ENCODE measurements at regions not wholly inside any gene's neighbourhood (a gene's known extent, or its start where the extent isn't known, plus 50 kb on each side); places are given as distances from the start of the nearest gene placed in this dataset.

- no peak for DNase-seq (ENCODE audit: low spot score in 2 of 2, unreplicated experiment in 2 of 2)
- peaks cover 7% of the 10 kb centered on the region for H3K4me1 Mint-ChIP-seq
- no peak overlapping the region for H3K27ac Mint-ChIP-seq
- no peaks in the 10 kb centered on the region for H3K36me3 Mint-ChIP-seq
- H3K27me3 Mint-ChIP-seq (ENCODE audit: low read depth) = no peaks in the 10 kb centered on the region
- no peak overlapping the region for H3K4me3 Mint-ChIP-seq
- no peaks in the 10 kb centered on the region for H3K9me3 Mint-ChIP-seq
- no peak for TF ChIP-seq CTCF (IDR thresholded peaks at IDR 0.05; ENCODE audit: unreplicated experiment)
Observed at GRCh38 chr1:69055194-69055593, 512.5 kb upstream of the LRRC7 start.

GRCh38 chr1:69058454-69058853 lies 509.3 kb upstream of the LRRC7 start:
- H3K4me1 Mint-ChIP-seq = peaks cover 7% of the 10 kb centered on the region
- peaks cover 2% of the 10 kb centered on the region for H3K9me3 Mint-ChIP-seq
- no peaks in the 10 kb centered on the region for H3K27me3 Mint-ChIP-seq (ENCODE audit: low read depth)
- no peak for DNase-seq (ENCODE audit: low spot score in 2 of 2, unreplicated experiment in 2 of 2)
- H3K27ac Mint-ChIP-seq = no peak overlapping the region
- no peak overlapping the region for H3K4me3 Mint-ChIP-seq
- no peaks in the 10 kb centered on the region for H3K36me3 Mint-ChIP-seq
- TF ChIP-seq CTCF (IDR thresholded peaks at IDR 0.05; ENCODE audit: unreplicated experiment) = no peak

GRCh38 chr1:69070660-69071373 lies 496.9 kb upstream of the LRRC7 start:
- H3K4me1 Mint-ChIP-seq = no peaks in the 10 kb centered on the region
- no peak overlapping the region for H3K27ac Mint-ChIP-seq
- H3K4me3 Mint-ChIP-seq = no peak overlapping the region
- H3K27me3 Mint-ChIP-seq (ENCODE audit: low read depth) = no peaks in the 10 kb centered on the region
- no peak for DNase-seq (ENCODE audit: low spot score in 2 of 2, unreplicated experiment in 2 of 2)
- TF ChIP-seq CTCF (IDR thresholded peaks at IDR 0.05; ENCODE audit: unreplicated experiment) = no peak
- H3K9me3 Mint-ChIP-seq = peaks cover 24% of the 10 kb centered on the region
- no peaks in the 10 kb centered on the region for H3K36me3 Mint-ChIP-seq

GRCh38 chr1:69073176-69073575 lies 494.5 kb upstream of the LRRC7 start:
- peaks cover 20% of the 10 kb centered on the region for H3K9me3 Mint-ChIP-seq
- no peak for DNase-seq (ENCODE audit: low spot score in 2 of 2, unreplicated experiment in 2 of 2)
- no peak overlapping the region for H3K27ac Mint-ChIP-seq
- no peak overlapping the region for H3K4me3 Mint-ChIP-seq
- no peaks in the 10 kb centered on the region for H3K27me3 Mint-ChIP-seq (ENCODE audit: low read depth)
- no peak for TF ChIP-seq CTCF (IDR thresholded peaks at IDR 0.05; ENCODE audit: unreplicated experiment)
- H3K36me3 Mint-ChIP-seq = no peaks in the 10 kb centered on the region
- peaks cover 2% of the 10 kb centered on the region for H3K4me1 Mint-ChIP-seq

- TF ChIP-seq CTCF (IDR thresholded peaks at IDR 0.05; ENCODE audit: unreplicated experiment) = no peak
- H3K9me3 Mint-ChIP-seq = no peaks in the 10 kb centered on the region
- H3K27me3 Mint-ChIP-seq (ENCODE audit: low read depth) = no peaks in the 10 kb centered on the region
- H3K27ac Mint-ChIP-seq = no peak overlapping the region
- no peak for DNase-seq (ENCODE audit: low spot score in 2 of 2, unreplicated experiment in 2 of 2)
- H3K4me1 Mint-ChIP-seq = peaks cover 2% of the 10 kb centered on the region
- no peaks in the 10 kb centered on the region for H3K36me3 Mint-ChIP-seq
- H3K4me3 Mint-ChIP-seq = no peak overlapping the region
Observed at GRCh38 chr1:69076631-69077030, 491.1 kb upstream of the LRRC7 start.

- TF ChIP-seq CTCF (IDR thresholded peaks at IDR 0.05; ENCODE audit: unreplicated experiment) = no peak
- no peak overlapping the region for H3K27ac Mint-ChIP-seq
- no peaks in the 10 kb centered on the region for H3K9me3 Mint-ChIP-seq
- H3K27me3 Mint-ChIP-seq (ENCODE audit: low read depth) = no peaks in the 10 kb centered on the region
- no peak overlapping the region for H3K4me3 Mint-ChIP-seq
- H3K4me1 Mint-ChIP-seq = peaks cover 2% of the 10 kb centered on the region
- DNase-seq (ENCODE audit: low spot score in 2 of 2, unreplicated experiment in 2 of 2) = no peak
- H3K36me3 Mint-ChIP-seq = no peaks in the 10 kb centered on the region
Observed at GRCh38 chr1:69077198-69077597, 490.5 kb upstream of the LRRC7 start.

All from mesothelial cell of epicardium (in vitro differentiated cells).